SK-N-SH (cell line): ENCODE measurements at regions not wholly inside any gene's neighbourhood (a gene's known extent, or its start where the extent isn't known, plus 50 kb on each side); places are given as distances from the start of the nearest gene placed in this dataset.

Experiments
- CTCF ChIA-PET: fragments of 300-600, 350-600 bp; formaldehyde crosslinking; extraction: SDS; loops from one replicate; lab custom pipeline; 2021; lab: Yijun Ruan, JAX
- POLR2A ChIA-PET: fragments of 350-600 bp; sonication (Branson Sonifier 250); formaldehyde crosslinking; extraction: SDS; loops from one replicate; lab custom pipeline; 2020; ENCODE audit warnings: antibody characterized with exemption, inconsistent platforms; lab: Yijun Ruan, JAX
- DNase-seq: peaks from one replicate; pipeline ENCODE4 v3.0.0; 2012
- H2AFZ ChIP-seq: fragments of 200-600 bp; sonication (generic); 2 replicates; pipeline ENCODE4 v1.8.1; 2016; ENCODE audit warnings: antibody characterized with exemption, mild to moderate bottlenecking, low read depth
- H3F3A ChIP-seq: fragments of 200-600 bp; sonication (generic); replicated peaks from 2 replicates; pipeline ENCODE3; 2016; ENCODE audit warnings: antibody characterized with exemption, mild to moderate bottlenecking; ENCODE audit not compliant: insufficient read depth
- H3K27ac ChIP-seq, 2 experiments: fragments of 200-500 bp in 1 of 2; fragments of 200-600 bp in 1 of 2; sonication (Bioruptor generic) in 1 of 2; sonication (generic), shearing (Covaris generic) in 1 of 2; 2 replicates each; pipeline versions ENCODE4 v1.5.1 to v1.6.1; 2014 to 2016; ENCODE audit warnings: low read depth in 2 of 2, inconsistent platforms in 1 of 2, low read length in 1 of 2, mild to moderate bottlenecking in 1 of 2, mixed read lengths in 1 of 2
- H3K27me3 ChIP-seq: fragments of 200-600 bp; sonication (generic), shearing (Covaris generic); 2 replicates; pipeline ENCODE4 v1.6.1; 2016; ENCODE audit warnings: mixed run types; ENCODE audit not compliant: insufficient read depth
- H3K36me3 ChIP-seq, 2 experiments: fragments of 200-500 bp in 1 of 2; fragments of 200-600 bp in 1 of 2; sonication (Bioruptor generic) in 1 of 2; sonication (generic) in 1 of 2; replicated peaks in 1 of 2; 2 replicates each; pipeline versions ENCODE3 to v1.5.1; 2014 to 2016; ENCODE audit warnings: low read length in 1 of 2, mild to moderate bottlenecking in 1 of 2; ENCODE audit not compliant: insufficient read depth in 2 of 2, control insufficient read depth in 1 of 2
- H3K4me1 ChIP-seq, 2 experiments: fragments of 200-500 bp in 1 of 2; fragments of 200-600 bp in 1 of 2; sonication (Bioruptor generic) in 1 of 2; sonication (generic), shearing (Covaris generic) in 1 of 2; 2 replicates each; pipeline versions ENCODE4 v1.5.1 to v1.6.1; 2014 to 2016; ENCODE audit warnings: low read depth in 1 of 2, low read length in 1 of 2, mixed run types in 1 of 2; ENCODE audit not compliant: insufficient read depth in 2 of 2, control insufficient read depth in 1 of 2
- H3K4me2 ChIP-seq: fragments of 200-600 bp; sonication (generic), shearing (Covaris generic); 2 replicates; pipeline ENCODE4 v1.6.1; 2017; ENCODE audit warnings: mixed run types
- H3K4me3 ChIP-seq, 2 experiments: fragments of 200-500 bp in 1 of 2; fragments of 200-600 bp in 1 of 2; sonication (Bioruptor generic) in 1 of 2; sonication (generic), shearing (Covaris generic) in 1 of 2; 2 replicates each; pipeline versions ENCODE4 v1.5.1 to v1.8.1; 2014 to 2016; ENCODE audit warnings: low read depth in 2 of 2, inconsistent platforms in 1 of 2, low read length in 1 of 2, mild to moderate bottlenecking in 1 of 2, mixed read lengths in 1 of 2, moderate library complexity in 1 of 2
- H3K79me2 ChIP-seq: fragments of 200-600 bp; sonication (generic); 2 replicates; pipeline ENCODE4 v1.8.1; 2017; ENCODE audit warnings: mild to moderate bottlenecking; ENCODE audit not compliant: insufficient read depth
- H3K9ac ChIP-seq: fragments of 200-600 bp; sonication (generic); 2 replicates; pipeline ENCODE4 v1.6.1; 2017; ENCODE audit warnings: mixed run types
- H3K9me2 ChIP-seq: fragments of 200-600 bp; sonication (generic); 2 replicates; pipeline ENCODE4 v1.6.1; 2017; ENCODE audit warnings: mixed run types
- H3K9me3 ChIP-seq: fragments of 200-600 bp; sonication (generic); 2 replicates; pipeline ENCODE4 v1.6.1; 2017; ENCODE audit warnings: mixed run types, mild to moderate bottlenecking, moderate library complexity
- H4K20me1 ChIP-seq: fragments of 200-600 bp; sonication (generic); 2 replicates; pipeline ENCODE4 v1.6.1; 2017; ENCODE audit warnings: mild to moderate bottlenecking, mixed run types; ENCODE audit not compliant: insufficient read depth
- MEF2A ChIP-seq: IDR thresholded peaks from 2 replicates; pipeline ENCODE4 v1.4.0; 2012; ENCODE audit warnings: low read depth, borderline replicate concordance
- MXI1 ChIP-seq: IDR thresholded peaks from 2 replicates; pipeline ENCODE4 v1.6.1; 2012; ENCODE audit warnings: mild to moderate bottlenecking, low read depth, low read length, improper control_type of control experiment
- NRF1 ChIP-seq: IDR thresholded peaks from 2 replicates; pipeline ENCODE4 v1.6.1; 2012; ENCODE audit warnings: low read depth, mild to moderate bottlenecking, low read length
- PBX3 ChIP-seq: IDR thresholded peaks from 2 replicates; pipeline ENCODE4; 2012
- POLR2AphosphoS5 ChIP-seq: IDR thresholded peaks from 2 replicates; pipeline ENCODE4 v1.6.1; 2012; ENCODE audit warnings: low read depth, low read length
- RFX5 ChIP-seq: IDR thresholded peaks from 2 replicates; pipeline ENCODE4 v1.6.1; 2012; ENCODE audit warnings: mild to moderate bottlenecking, improper control_type of control experiment, low read length
- RXRA ChIP-seq: IDR thresholded peaks from 2 replicates; pipeline ENCODE4 v1.4.0; 2012; ENCODE audit warnings: low read depth, mild to moderate bottlenecking, borderline replicate concordance
- SIN3A ChIP-seq: IDR thresholded peaks from 2 replicates; pipeline ENCODE4 v1.6.1; 2012; ENCODE audit warnings: low read depth, mild to moderate bottlenecking, low read length, moderate library complexity, borderline replicate concordance
- SMC3 ChIP-seq: IDR thresholded peaks from 2 replicates; pipeline ENCODE4 v1.6.1; 2012; ENCODE audit warnings: low read depth, low read length, improper control_type of control experiment
- TCF12 ChIP-seq: IDR thresholded peaks from 2 replicates; pipeline ENCODE4 v1.4.0; 2012
- WGBS: methylation state at CpG from one replicate; pipeline ENCODE4 v1.1.6; 2017; ENCODE audit warnings: low lambda C conversion rate; 5-methylcytosine and 5-hydroxymethylcytosine counted together
- TF ChIP-seq, protein P1 (sequence below): IDR thresholded peaks from 2 replicates; pipeline ENCODE4 v1.4.0; 2012; ENCODE audit warnings: low read depth, borderline replicate concordance
- TF ChIP-seq, protein P2 (sequence below): IDR thresholded peaks from 2 replicates; pipeline ENCODE4 v1.4.0; 2012; ENCODE audit warnings: low read depth

- no peaks in the 10 kb centered on the region for H3F3A ChIP-seq
- no peak overlapping the region for H3K4me3 ChIP-seq
- WGBS, result 41% methylated on average over 16 of the region's 19 CpGs
- no peak overlapping the region for H2AFZ ChIP-seq
- ChIA-PET POLR2A (no interaction called here), CTCF (interaction anchor here (0.9 kb wide), 1 partner anchor 14 kb away, joined by 3 read pairs; no protein-coding TSS in a partner anchor)
- no peaks in the 10 kb centered on the region for H3K27me3 ChIP-seq
- H3K9me2 ChIP-seq, result no peaks in the 10 kb centered on the region
- H3K36me3 ChIP-seq, result no peaks in the 10 kb centered on the region
- TF ChIP-seq MXI1 (no peak), RXRA (no peak), MEF2A (no peak), SMC3 (no peak), SIN3A (no peak), PBX3 (no peak)
- TF ChIP-seq, protein P1, sequence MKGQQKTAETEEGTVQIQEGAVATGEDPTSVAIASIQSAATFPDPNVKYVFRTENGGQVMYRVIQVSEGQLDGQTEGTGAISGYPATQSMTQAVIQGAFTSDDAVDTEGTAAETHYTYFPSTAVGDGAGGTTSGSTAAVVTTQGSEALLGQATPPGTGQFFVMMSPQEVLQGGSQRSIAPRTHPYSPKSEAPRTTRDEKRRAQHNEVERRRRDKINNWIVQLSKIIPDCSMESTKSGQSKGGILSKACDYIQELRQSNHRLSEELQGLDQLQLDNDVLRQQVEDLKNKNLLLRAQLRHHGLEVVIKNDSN, result no peak
- H4K20me1 ChIP-seq, result no peaks in the 10 kb centered on the region
- H3K4me2 ChIP-seq, result no peak overlapping the region
- no peaks in the 10 kb centered on the region for H3K9me3 ChIP-seq
- H3K79me2 ChIP-seq, result no peaks in the 10 kb centered on the region
- peak; percentile 7 for DNase-seq
- H3K27ac ChIP-seq, result no peak overlapping the region
- H3K4me1 ChIP-seq, result peaks cover 0 to 21% of the 10 kb centered on the region in 2 experiments; a peak in 1 of 4 replicates
- H3K9ac ChIP-seq, result no peak overlapping the region
Measured at GRCh38 chr2:239832490-239833268, 192.5 kb downstream of the NDUFA10 start.

DNA sequence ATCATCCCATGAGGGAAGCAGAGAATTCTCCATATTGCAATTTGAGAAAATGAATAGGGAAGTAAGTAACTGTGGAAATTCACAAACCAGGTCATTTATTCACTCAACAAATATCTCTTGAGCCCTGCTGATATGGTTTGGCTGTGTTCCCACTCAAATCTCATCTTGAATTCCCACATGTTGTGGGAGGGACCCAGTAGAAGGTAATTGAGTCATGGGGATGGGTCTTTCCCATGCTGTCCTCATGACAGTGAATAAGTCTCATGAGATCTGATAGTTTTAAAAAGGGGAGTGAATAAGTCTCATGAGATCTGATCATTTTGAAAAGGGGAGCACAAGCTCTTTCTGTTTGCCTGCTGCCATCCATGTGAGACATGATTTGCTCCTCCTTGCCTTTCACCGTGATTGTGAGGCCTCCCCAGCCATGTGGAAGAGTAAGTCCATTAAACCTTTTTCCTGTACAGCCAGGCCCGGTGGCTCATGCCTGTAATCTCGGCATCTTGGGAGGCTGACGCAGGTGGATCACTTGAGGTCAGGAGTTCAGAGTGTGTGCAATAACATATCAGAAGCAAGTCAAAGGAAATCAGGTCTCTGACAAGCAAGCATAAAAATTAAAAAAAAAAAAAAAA lies 193.2 kb downstream of the NDUFA10 start:
- H3K4me1 ChIP-seq, result peaks cover 0 to 21% of the 10 kb centered on the region in 2 experiments; a peak in 1 of 4 replicates
- POLR2A ChIA-PET, result no interaction called here
- H3K4me3 ChIP-seq, result no peak overlapping the region
- H3K27ac ChIP-seq, result no peak overlapping the region
- DNase-seq, result no peak
- no peaks in the 10 kb centered on the region for H4K20me1 ChIP-seq
- H3K9ac ChIP-seq, result no peak overlapping the region
- 36% methylated on average over 4 of the region's 4 CpGs for WGBS
- H3K36me3 ChIP-seq, result no peaks in the 10 kb centered on the region
- no peaks in the 10 kb centered on the region for H3K9me2 ChIP-seq
- H2AFZ ChIP-seq, result no peak overlapping the region
- no peaks in the 10 kb centered on the region for H3K79me2 ChIP-seq
- no peaks in the 10 kb centered on the region for H3K9me3 ChIP-seq
- H3K4me2 ChIP-seq, result no peak overlapping the region
- no peaks in the 10 kb centered on the region for H3F3A ChIP-seq
- TF ChIP-seq MXI1 (no peak), POLR2AphosphoS5 (no peak), NRF1 (no peak), RFX5 (no peak), TCF12 (no peak)
- TF ChIP-seq, protein P2, sequence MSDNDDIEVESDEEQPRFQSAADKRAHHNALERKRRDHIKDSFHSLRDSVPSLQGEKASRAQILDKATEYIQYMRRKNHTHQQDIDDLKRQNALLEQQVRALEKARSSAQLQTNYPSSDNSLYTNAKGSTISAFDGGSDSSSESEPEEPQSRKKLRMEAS, result no peak
- no peaks in the 10 kb centered on the region for H3K27me3 ChIP-seq
- CTCF ChIA-PET, result no interaction called here
